NCI-H1694 treated with DMSO at 0.1 percent for 48 hours (cell line): ENCODE measurements at regions not wholly inside any gene's neighbourhood (a gene's known extent, or its start where the extent isn't known, plus 50 kb on each side); places are given as distances from the start of the nearest gene placed in this dataset.

ENCODE experiments used
- DNase-seq: peaks from one replicate; lab custom pipeline; 2025; lab: John Stamatoyannopoulos, UW

DNA sequence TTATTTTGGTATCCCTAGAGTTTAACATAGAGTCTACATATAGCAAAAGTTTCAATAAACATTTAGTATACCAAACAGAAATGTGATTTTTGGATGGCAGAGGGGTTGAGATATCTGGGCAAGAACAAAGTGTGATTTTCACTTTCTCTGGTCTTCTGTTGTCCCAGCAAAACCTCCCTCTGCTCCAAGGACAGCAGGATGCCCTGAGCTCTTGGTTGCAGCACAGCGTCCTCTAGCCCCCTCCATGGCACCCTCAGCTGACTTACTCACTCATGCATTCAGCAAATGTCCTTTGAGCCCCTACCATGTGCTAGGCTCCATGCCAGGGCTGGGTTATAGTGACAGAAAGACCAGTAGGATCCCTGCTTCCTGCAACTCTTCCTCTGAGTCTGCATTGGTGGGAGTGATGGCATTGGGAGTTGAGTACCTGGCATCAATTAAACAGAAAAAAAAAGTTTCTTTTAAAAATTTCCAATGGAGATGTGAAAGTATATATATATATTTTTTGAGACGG, 104.8 kb upstream of the UBL3 start:
- no peak for DNase-seq

GRCh38 chr13:29954082-29955028, 103.9 kb upstream of the UBL3 start:
- no peak for DNase-seq

DNA sequence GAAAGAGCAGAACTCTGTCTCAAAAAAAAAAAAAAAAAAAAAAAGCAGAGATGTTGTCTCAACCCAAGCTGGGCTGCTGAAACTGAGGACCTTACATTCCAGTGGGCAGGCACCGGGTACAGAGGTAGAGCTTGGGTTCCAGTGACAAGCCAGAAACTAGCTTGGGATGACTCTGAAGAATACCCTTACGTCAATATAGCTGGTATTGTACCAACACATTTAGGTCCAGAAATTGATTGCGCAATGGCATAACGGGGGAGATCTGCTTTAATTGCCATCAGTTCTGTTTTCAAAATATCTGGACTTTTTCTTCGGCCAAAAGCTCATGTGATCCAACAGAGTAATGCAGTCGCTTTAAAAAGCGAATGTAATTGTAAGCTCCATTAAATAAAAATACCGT, 103.1 kb upstream of the UBL3 start:
- no peak for DNase-seq

- no peak for DNase-seq
Measured at GRCh38 chr13:29952245-29952644, 101.8 kb upstream of the UBL3 start.

GRCh38 chr13:29948791-29949190, 98.4 kb upstream of the UBL3 start:
- no peak for DNase-seq

- DNase-seq, result no peak
Measured at GRCh38 chr13:29948244-29948643, 97.8 kb upstream of the UBL3 start.

GRCh38 chr13:29947839-29948238, 97.4 kb upstream of the UBL3 start:
- DNase-seq, result no peak

DNA sequence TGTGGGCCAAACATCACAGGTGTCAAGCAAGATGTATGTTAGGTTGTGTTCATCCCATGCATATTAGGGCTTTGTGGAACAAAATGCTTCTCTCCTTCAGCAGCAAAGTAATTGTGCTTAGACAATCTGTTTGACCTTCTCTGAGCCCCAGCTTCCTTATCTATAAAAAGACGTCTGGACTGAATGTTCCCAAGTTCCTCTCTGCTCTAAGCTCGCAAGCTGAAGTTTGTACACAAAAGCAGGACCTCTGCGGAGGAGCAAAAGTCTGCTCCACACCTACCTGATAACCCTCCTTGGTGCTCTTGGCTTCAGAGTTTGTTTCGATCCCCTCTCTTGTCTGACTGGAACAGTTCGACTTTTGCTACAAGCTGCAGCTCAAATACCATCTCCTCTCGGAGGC, 95.7 kb upstream of the UBL3 start:
- DNase-seq, result no peak

GRCh38 chr13:29943686-29944085, 93.3 kb upstream of the UBL3 start:
- no peak for DNase-seq

- no peak for DNase-seq
Measured at GRCh38 chr13:29943273-29943672, 92.9 kb upstream of the UBL3 start.

DNA sequence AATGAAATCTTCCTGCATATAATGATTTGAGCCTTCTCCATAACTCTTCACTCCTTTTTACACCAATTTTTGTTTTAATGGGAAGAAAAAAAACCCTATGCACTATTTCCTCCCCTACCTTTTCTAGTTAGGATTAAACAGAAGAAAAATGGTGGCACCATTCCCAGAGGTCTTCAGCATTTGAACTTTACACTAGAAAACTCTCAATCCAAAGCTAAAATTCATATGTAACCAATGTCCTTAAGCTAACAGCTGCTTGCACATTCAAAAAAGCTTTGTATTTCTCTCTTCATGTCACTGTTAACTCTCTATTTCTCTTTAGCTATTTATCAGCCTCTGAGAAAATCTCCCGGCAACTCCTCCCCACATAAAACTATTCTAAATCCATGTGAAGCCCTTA, 90.3 kb upstream of the UBL3 start:
- no peak for DNase-seq

DNA sequence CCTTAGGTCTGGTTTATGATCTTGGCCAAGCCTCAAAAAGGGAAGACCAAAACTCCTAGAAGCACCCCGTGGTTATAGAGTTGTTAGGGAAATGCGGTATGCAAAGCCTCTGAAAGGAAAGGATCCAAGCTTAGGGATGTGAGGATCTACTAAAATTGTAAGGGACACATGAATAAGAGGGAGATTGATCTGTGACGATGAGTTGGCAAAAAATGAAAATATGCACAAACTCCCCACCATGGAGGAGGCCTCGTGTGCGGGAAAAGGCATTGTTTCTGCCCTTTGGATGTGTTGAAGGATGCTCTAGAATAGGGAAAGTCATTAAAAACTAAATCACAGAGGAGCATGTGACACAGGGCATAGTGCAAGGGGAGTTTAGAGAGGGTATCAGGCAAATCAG, 88.7 kb upstream of the UBL3 start:
- no peak for DNase-seq

GRCh38 chr13:29937841-29938240, 87.4 kb upstream of the UBL3 start:
- peak; percentile 77 for DNase-seq

- DNase-seq, result no peak
Measured at GRCh38 chr13:29937379-29937778, 87.0 kb upstream of the UBL3 start.

DNA sequence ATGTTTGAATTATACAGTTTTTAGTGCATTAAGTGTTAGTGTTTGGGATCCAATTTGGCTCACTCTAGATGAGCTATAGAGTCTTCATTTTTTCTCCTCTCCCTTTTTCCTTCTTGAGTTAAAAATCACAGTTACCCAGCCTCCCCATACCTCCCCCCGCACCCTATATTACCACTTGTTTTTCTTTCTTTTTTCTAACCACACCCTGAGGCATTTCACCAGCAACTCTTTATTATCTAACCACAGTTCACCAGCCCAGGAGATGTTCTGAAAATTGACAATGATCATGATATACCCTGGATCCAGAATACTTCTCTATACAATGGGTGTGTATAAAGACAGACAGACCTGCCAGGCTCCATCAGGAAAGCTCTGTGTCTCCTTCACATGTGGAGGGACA, 86.5 kb upstream of the UBL3 start:
- DNase-seq, result no peak

GRCh38 chr13:29936051-29936813, 85.8 kb upstream of the UBL3 start:
- no peak for DNase-seq

DNA sequence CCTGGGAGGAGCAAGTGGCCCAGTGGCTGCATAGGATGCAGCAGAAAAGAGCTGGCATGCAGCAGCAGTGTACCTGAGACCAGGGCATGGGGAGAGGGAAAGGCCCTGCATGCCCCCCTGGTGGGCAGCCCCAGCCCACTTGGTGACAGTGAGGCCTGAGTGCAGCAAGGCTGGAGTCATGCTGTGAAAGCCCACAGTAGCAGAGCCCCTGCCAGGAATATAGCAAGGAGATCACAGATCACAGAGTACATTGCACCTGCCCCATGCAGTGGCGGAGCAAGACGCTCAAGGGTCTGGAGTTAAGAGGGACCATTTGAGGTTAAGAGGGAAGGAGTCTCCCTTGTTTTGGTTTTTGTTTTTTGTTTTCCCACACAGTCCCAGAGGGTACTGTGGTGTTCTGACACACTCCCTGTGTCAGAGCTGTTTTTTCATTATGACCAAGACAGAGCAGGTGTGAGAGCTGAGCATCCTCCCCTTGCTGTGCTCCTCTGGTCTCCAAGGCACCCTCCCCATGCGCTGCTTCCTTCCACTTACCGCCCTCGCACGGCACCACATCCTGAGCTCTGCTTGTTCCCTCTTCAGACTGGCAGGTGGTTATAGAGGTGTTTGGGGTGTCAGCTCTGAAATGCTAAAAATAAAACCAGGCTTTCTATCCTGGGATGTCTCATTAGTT, 85.0 kb upstream of the UBL3 start:
- DNase-seq, result peak; percentile 12

DNA sequence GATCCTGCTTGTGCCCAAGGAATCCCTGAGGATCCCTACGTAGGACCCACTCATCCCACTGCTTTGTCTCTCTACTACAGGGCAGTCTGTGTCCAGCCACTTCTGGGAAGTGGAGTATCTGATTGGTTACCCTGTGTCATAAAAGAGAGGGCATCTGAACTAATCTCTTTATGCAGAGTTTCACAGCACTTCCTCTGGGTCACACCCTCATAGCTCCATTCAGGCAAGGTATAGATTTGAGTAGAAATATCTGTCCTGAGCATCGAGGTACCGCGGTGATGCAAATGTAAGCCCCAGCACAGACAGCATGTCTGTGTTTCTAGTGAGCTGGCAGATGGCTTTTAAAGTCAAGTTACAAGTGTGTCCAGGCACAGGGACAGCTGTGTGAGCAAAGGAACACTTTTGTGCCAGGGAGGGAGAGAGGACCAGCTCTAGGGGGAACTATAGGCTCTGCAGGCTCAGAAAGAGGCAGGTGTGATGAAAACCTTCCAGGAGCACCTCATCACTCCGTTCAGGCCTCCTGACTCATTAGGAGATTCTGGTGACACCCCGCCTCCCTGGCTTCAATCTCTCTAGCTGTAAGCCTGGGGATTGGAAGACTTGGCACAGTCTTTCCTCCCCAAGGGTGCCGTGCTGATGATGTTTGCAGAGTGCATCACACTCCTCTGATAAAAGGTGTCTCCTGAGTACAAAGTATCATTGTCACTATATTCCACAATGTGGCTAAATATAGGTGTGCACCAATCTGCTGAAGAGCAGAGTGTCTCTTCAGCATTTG, 84.3 kb upstream of the UBL3 start:
- no peak for DNase-seq

- no peak for DNase-seq
Measured at GRCh38 chr13:29933401-29933800, 83.0 kb upstream of the UBL3 start.

DNA sequence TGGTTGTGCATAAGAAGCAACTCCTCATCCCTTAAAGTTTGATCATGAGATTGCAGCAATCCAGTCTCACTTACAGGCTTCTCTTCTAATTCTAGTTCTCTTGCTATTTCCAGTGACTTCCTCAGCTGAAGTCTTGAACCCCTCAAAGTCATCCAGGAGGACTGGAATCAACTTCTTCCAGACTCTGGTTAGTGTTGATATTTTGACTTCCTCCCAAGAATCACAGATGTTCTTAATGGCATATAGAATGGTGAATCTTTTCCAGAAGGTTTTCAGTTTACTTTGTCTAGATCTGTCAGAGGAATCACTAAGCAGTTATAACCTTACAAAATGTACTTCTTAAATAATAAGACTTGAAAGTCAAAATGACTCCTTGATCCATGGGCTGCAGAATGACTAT, 81.3 kb upstream of the UBL3 start:
- no peak for DNase-seq

DNA sequence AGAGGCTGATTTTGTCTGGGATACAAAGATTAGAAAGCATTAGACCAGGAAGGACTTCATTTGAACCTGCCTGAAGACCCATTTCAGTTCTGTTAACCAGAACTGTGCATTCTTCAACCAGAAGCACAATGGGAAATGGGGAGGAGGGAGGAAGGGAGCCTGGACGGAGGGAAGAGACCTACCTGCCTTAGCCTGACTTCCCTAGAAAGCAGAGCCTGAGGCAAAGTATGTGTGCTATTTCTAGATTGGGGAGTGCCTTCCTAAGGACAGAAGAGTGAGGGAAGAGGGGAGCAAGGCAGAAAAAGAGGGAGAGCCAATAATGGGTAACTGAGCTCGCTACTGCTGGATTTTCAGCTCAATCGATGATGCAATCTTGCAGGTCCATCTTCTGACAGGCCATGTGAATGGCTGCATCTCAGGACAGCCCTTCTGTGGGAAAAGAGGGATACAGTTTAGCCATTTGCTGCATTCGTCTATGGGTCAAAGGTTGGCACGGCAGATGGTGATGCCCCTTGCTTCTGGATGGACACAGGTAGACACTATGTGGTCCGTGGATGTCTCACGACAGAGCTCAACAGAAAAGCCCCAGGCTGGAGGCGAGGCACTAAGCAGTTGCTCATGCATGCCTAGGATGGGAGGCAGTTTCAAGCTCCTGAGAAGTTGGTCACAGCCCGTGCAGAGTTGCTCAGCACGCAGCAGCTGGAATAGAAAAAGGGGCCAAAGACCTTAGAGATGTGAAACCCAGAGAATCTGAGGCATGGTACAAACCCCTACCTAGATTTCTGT, 78.8 kb upstream of the UBL3 start:
- DNase-seq, result no peak
